NCI-H2227 treated with DMSO at 0.1 percent for 48 hours (cell line): ENCODE measurements at regions not wholly inside any gene's neighbourhood (a gene's known extent, or its start where the extent isn't known, plus 50 kb on each side); places are given as distances from the start of the nearest gene placed in this dataset.

Experiments
- DNase-seq: peaks from one replicate; lab custom pipeline; 2025; lab: John Stamatoyannopoulos, UW

GRCh38 chr15:81523867-81524266 lies 149.9 kb upstream of the TMC3 start:
- no peak for DNase-seq

- DNase-seq: no peak
Measured at GRCh38 chr15:81520480-81520879, 146.5 kb upstream of the TMC3 start.

- DNase-seq: no peak
Measured at GRCh38 chr15:81516461-81516860, 142.4 kb upstream of the TMC3 start.

GRCh38 chr15:81516012-81516411 lies 142.0 kb upstream of the TMC3 start:
- no peak for DNase-seq

- no peak for DNase-seq
Measured at GRCh38 chr15:81514725-81515124, 140.7 kb upstream of the TMC3 start.

- DNase-seq: no peak
Measured at GRCh38 chr15:81511138-81511537, 137.1 kb upstream of the TMC3 start.

- no peak for DNase-seq
Measured at GRCh38 chr15:81507831-81508230, 133.8 kb upstream of the TMC3 start.

GRCh38 chr15:81506936-81507335 lies 132.9 kb upstream of the TMC3 start:
- no peak for DNase-seq

- no peak for DNase-seq
Measured at GRCh38 chr15:81506071-81506470, 132.1 kb upstream of the TMC3 start.

- no peak for DNase-seq
Measured at GRCh38 chr15:81504170-81504905, 130.3 kb upstream of the TMC3 start.

- DNase-seq: no peak
Measured at GRCh38 chr15:81502439-81502838, 128.4 kb upstream of the TMC3 start.

- DNase-seq: no peak
Measured at GRCh38 chr15:81500081-81500480, 126.1 kb upstream of the TMC3 start.

- no peak for DNase-seq
Measured at GRCh38 chr15:81498294-81498693, 124.3 kb upstream of the TMC3 start.

GRCh38 chr15:81497238-81497637 lies 123.2 kb upstream of the TMC3 start:
- no peak for DNase-seq

GRCh38 chr15:81495780-81496467 lies 121.9 kb upstream of the TMC3 start:
- no peak for DNase-seq

GRCh38 chr15:81492969-81493645 lies 119.1 kb upstream of the TMC3 start:
- DNase-seq: peak; percentile 16

GRCh38 chr15:81492331-81492968 lies 118.4 kb upstream of the TMC3 start:
- DNase-seq: peak; percentile 16

GRCh38 chr15:81491414-81492096 lies 117.5 kb upstream of the TMC3 start:
- DNase-seq: no peak

- DNase-seq: no peak
Measured at GRCh38 chr15:81485806-81486205, 111.8 kb upstream of the TMC3 start.

- DNase-seq: no peak
Measured at GRCh38 chr15:81484086-81484955, 110.3 kb upstream of the TMC3 start.

- no peak for DNase-seq
Measured at GRCh38 chr15:81483496-81483895, 109.5 kb upstream of the TMC3 start.
